T-cell (primary cell): ENCODE measurements at regions not wholly inside any gene's neighbourhood (a gene's known extent, or its start where the extent isn't known, plus 50 kb on each side); places are given as distances from the start of the nearest gene placed in this dataset.

Experiments used
- ATAC-seq, 4 experiments: fragments of 200-7000 bp in 3 of 4; fragments of 150-1000 bp in 1 of 4; cut with Tn5 transposase; replicated peaks in 1 of 4; 1 replicate in 3 of 4; 2 replicates in 1 of 4; pipeline ENCODE4 v1.10.0; 2021; ENCODE audit warnings: moderate library complexity in 3 of 4, mild to moderate bottlenecking in 2 of 4, moderate number of reproducible peaks in 1 of 4
- CTCF ChIA-PET, 2 donors: fragments of 300-600 bp; sonication (Branson Sonifier 250); formaldehyde crosslinking; loops; one replicate each; lab custom pipeline; 2022; ENCODE audit warnings: antibody characterized with exemption in 2 of 2; lab: Charles Lee
- POLR2A ChIA-PET, 2 donors: fragments of 300-600 bp; sonication (Branson Sonifier 250); formaldehyde crosslinking; loops; one replicate each; lab custom pipeline; 2022; ENCODE audit warnings: antibody characterized with exemption in 2 of 2; lab: Charles Lee
- DNase-seq, 35 experiments: peaks; one replicate each; pipeline versions ENCODE4 v3.0.0 to v3.0.0-alpha.2; 2013 to 2023
- H3K27ac ChIP-seq: one replicate; pipeline ENCODE4 v1.5.1; 2013; ENCODE audit warnings: low read length
- H3K27me3 ChIP-seq, 2 experiments: replicated peaks in 1 of 2; 1 replicate in 1 of 2; 2 replicates in 1 of 2; pipeline versions ENCODE4 v1.6.1 to v1.7.0; 2013; ENCODE audit warnings: low read length in 1 of 2, mixed read lengths in 1 of 2; ENCODE audit not compliant: control insufficient read depth in 2 of 2, insufficient read depth in 2 of 2; ENCODE audit errors: extremely low read depth in 1 of 2
- H3K36me3 ChIP-seq, 2 donors: 1 replicate in 1 of 2; 2 replicates in 1 of 2; pipeline versions ENCODE4 v1.6.1 to v1.7.0; 2013; ENCODE audit warnings: low read length in 1 of 2; ENCODE audit not compliant: control insufficient read depth in 2 of 2, insufficient read depth in 1 of 2; ENCODE audit errors: extremely low read depth in 1 of 2
- H3K4me1 ChIP-seq, 2 experiments: 1 replicate in 1 of 2; 2 replicates in 1 of 2; pipeline versions ENCODE4 v1.6.1 to v1.7.0; 2013; ENCODE audit warnings: low read length in 2 of 2, mixed read lengths in 1 of 2; ENCODE audit not compliant: insufficient read depth in 2 of 2, control insufficient read depth in 1 of 2; ENCODE audit errors: extremely low read depth in 1 of 2
- H3K4me3 ChIP-seq, 2 donors: 1 replicate in 1 of 2; 2 replicates in 1 of 2; pipeline versions ENCODE4 v1.5.1 to v1.7.0; 2013; ENCODE audit warnings: mild to moderate bottlenecking in 2 of 2, low read length in 1 of 2, moderate library complexity in 1 of 2; ENCODE audit not compliant: control insufficient read depth in 1 of 2; ENCODE audit errors: extremely low read depth in 1 of 2
- H3K9me3 ChIP-seq: 2 replicates; pipeline ENCODE4 v1.7.0; 2013
- H3K27ac Mint-ChIP-seq, 2 donors: one replicate each; pipeline ENCODE4 v1.8.0; 2020 to 2021; ENCODE audit warnings: mild to moderate bottlenecking in 2 of 2, mixed read lengths in 2 of 2
- H3K27me3 Mint-ChIP-seq, 2 donors: one replicate each; pipeline ENCODE4 v1.8.0; 2021 to 2022; ENCODE audit warnings: mixed read lengths in 2 of 2
- H3K36me3 Mint-ChIP-seq: one replicate; pipeline ENCODE4 v1.8.0; 2021; ENCODE audit warnings: mixed read lengths
- H3K4me1 Mint-ChIP-seq, 3 donors: one replicate each; pipeline ENCODE4 v1.8.0; 2020 to 2022; ENCODE audit warnings: mixed read lengths in 3 of 3, mild to moderate bottlenecking in 1 of 3
- H3K4me3 Mint-ChIP-seq, 3 donors: one replicate each; pipeline ENCODE4 v1.8.0; 2020 to 2022; ENCODE audit warnings: mild to moderate bottlenecking in 3 of 3, mixed read lengths in 3 of 3, moderate library complexity in 3 of 3
- H3K9me3 Mint-ChIP-seq, 3 donors: one replicate each; pipeline ENCODE4 v1.8.0; 2020 to 2022; ENCODE audit warnings: mixed read lengths in 3 of 3
- WGBS: methylation state at CpG from one replicate; pipeline ENCODE4 v1.1.5; 2013; ENCODE audit warnings: missing lambda C conversion rate; ENCODE audit not compliant: insufficient coverage; 5-methylcytosine and 5-hydroxymethylcytosine counted together

DNA sequence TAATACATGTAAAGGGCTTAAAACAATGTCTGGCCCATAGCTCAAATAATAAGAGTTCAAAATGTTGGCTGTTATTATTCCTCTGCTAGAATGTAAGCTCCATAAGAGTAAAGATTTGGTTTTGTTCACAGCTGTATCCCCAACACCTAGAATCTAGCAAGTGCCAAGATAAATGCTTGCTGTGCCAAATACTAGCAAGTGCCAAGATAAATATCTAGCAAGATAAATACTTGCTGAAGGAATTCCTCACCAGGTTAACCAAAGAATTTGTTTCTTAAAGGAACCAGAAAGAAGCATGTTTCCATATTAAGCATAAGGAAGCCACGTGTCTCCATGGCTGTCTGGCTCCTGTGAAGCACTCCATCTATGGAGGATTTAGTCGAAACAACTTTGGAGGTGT lies 235.2 kb upstream of the SP4 start:
- no peak overlapping the region for H3K4me3 ChIP-seq
- no peaks in the 10 kb centered on the region for H3K9me3 ChIP-seq
- peaks cover 0 to 3% (median 0%) of the 10 kb centered on the region in 3 donors for H3K9me3 Mint-ChIP-seq
- ATAC-seq = no peak
- no peaks in the 10 kb centered on the region for H3K4me1 ChIP-seq
- H3K27me3 ChIP-seq = no peaks in the 10 kb centered on the region
- no peak overlapping the region for H3K4me3 Mint-ChIP-seq
- POLR2A ChIA-PET = no interaction called here
- H3K4me1 Mint-ChIP-seq = peaks cover 0 to 5% (median 3%) of the 10 kb centered on the region in 3 donors
- H3K36me3 ChIP-seq = no peaks in the 10 kb centered on the region
- WGBS = 51% methylated on average over 2 of the region's 2 CpGs
- DNase-seq = no peak
- no peak overlapping the region for H3K27ac Mint-ChIP-seq
- CTCF ChIA-PET = no interaction called here
- H3K27ac ChIP-seq = no peak overlapping the region
- peaks cover 6 to 7% of the 10 kb centered on the region in 2 donors for H3K27me3 Mint-ChIP-seq
- H3K36me3 Mint-ChIP-seq = no peaks in the 10 kb centered on the region

DNA sequence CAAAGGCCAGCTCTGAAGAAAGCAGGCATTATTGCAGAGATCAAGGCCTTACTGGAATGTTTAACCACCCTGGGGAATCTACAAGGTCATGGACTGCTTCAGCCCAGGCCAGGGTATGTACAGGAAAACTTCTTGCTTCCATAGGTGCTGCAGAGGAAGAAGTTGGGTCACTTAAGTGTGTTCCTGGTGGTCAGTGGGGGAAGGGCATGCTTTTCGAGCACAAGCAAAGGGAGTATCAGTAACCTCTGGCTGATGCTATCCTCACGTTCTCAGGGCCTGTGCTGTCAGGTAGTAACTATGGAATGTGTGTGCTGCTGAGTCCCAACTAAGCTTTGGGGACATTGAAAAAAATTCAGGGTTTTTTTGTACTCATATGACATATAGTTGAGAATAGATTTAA lies 234.0 kb upstream of the SP4 start:
- H3K4me1 ChIP-seq = no peaks in the 10 kb centered on the region
- no peaks in the 10 kb centered on the region for H3K27me3 ChIP-seq
- Mint-ChIP-seq H3K9me3 (peaks cover 0 to 3% (median 0%) of the 10 kb centered on the region in 3 donors), H3K4me1 (peaks cover 0 to 5% (median 3%) of the 10 kb centered on the region in 3 donors), H3K4me3 (no peak overlapping the region), H3K27me3 (peaks cover 6 to 7% of the 10 kb centered on the region in 2 donors), H3K27ac (no peak overlapping the region), H3K36me3 (no peaks in the 10 kb centered on the region)
- no peak overlapping the region for H3K4me3 ChIP-seq
- DNase-seq = no peak
- CTCF ChIA-PET = no interaction called here
- H3K36me3 ChIP-seq = no peaks in the 10 kb centered on the region
- WGBS = 76% methylated on average over 2 of the region's 2 CpGs
- POLR2A ChIA-PET = no interaction called here
- H3K27ac ChIP-seq = no peak overlapping the region
- no peaks in the 10 kb centered on the region for H3K9me3 ChIP-seq
- no peak for ATAC-seq

DNA sequence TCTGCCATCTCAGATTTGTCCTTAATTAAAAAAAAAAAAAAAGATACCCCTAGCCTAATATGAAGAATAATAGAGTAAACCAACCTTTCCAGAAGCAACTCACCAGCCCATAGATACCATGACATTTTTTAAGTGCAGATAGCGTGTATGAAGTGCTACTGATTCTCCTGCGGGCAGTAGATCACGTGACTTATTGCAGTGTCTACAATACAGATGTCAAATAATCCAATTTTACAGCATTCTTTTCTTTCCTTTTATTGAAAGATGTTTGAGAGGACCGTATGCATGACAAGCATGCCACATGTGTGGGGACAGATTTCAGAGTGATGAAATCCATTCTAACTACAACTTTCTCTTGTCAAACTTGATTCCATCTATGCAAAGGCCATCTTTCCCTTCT lies 232.9 kb upstream of the SP4 start:
- Histone ChIP-seq H3K4me3 (no peak overlapping the region), H3K27me3 (no peaks in the 10 kb centered on the region), H3K27ac (no peak overlapping the region), H3K9me3 (no peaks in the 10 kb centered on the region), H3K4me1 (no peaks in the 10 kb centered on the region), H3K36me3 (no peaks in the 10 kb centered on the region)
- ChIA-PET CTCF (no interaction called here), POLR2A (no interaction called here)
- Mint-ChIP-seq H3K4me1 (peaks cover 0 to 5% (median 3%) of the 10 kb centered on the region in 3 donors), H3K4me3 (no peak overlapping the region), H3K36me3 (no peaks in the 10 kb centered on the region), H3K27ac (no peak overlapping the region), H3K9me3 (peaks cover 0 to 3% (median 0%) of the 10 kb centered on the region in 3 donors), H3K27me3 (peaks cover 2 to 4% of the 10 kb centered on the region in 2 donors)
- DNase-seq (no peak), ATAC-seq (no peak)
- WGBS = no CpG with 5 or more reads among the region's 4 CpGs

DNA sequence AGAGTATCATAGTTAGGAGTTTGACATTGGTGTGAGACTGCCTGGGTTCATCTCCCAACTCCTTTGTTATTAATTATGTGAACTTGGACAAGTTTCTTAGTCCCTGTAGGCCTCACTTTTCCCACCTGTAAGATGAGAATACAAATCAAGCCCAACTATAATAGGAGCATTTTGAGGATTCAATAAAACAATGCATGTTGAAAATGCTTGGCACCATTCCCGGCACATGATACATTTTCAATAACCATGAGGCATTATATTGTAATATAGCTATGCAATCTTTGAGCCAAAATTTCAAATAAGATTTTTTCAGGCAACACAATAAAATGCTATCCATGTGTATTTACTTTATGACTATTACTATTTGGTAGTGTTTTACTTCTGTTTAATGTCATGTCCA lies 229.0 kb upstream of the SP4 start:
- no peak overlapping the region for H3K4me3 ChIP-seq
- ATAC-seq = no peak
- H3K27ac ChIP-seq = no peak overlapping the region
- peaks cover 4 to 18% of the 10 kb centered on the region in 2 donors for H3K27me3 Mint-ChIP-seq
- H3K36me3 ChIP-seq = no peaks in the 10 kb centered on the region
- no peak overlapping the region for H3K4me3 Mint-ChIP-seq
- no peaks in the 10 kb centered on the region for H3K4me1 ChIP-seq
- no CpG with 5 or more reads among the region's 1 CpG for WGBS
- ChIA-PET CTCF (interaction anchor here in 1 of 2 donors (1.0 kb wide), 1 partner anchor 8 kb away, joined by 3 read pairs; no protein-coding TSS in a partner anchor), POLR2A (no interaction called here)
- H3K9me3 ChIP-seq = no peaks in the 10 kb centered on the region
- DNase-seq = no peak
- no peak overlapping the region for H3K27ac Mint-ChIP-seq
- no peaks in the 10 kb centered on the region for H3K36me3 Mint-ChIP-seq
- H3K9me3 Mint-ChIP-seq = peaks cover 0 to 3% (median 0%) of the 10 kb centered on the region in 3 donors
- H3K4me1 Mint-ChIP-seq = peaks cover 0 to 5% (median 3%) of the 10 kb centered on the region in 3 donors
- peaks cover 0 to under 1% of the 10 kb centered on the region in 2 experiments for H3K27me3 ChIP-seq

DNA sequence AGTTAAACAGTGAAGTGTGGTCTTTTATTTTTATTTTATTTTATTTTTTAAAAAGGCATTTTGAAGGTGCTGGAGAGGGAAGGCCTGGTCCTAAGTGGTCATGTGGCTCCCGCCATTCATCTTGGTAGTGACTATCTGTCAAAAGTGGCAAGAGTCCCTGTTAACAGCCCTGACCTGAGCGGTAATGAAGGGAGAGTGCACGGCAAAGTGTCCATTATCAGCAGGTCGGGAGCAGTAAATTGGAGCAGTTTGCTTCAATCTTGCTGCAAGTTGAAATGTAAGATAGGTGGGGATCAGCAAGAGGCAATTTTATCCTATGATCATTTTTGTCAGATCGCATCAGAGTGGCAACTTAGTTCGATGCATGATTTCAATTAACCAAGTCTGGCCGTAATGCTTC lies 227.4 kb upstream of the SP4 start:
- H3K27ac ChIP-seq = no peak overlapping the region
- H3K36me3 Mint-ChIP-seq = no peaks in the 10 kb centered on the region
- no peak for DNase-seq
- H3K4me3 ChIP-seq = no peak overlapping the region
- no peak for ATAC-seq
- no peak overlapping the region for H3K4me3 Mint-ChIP-seq
- H3K9me3 Mint-ChIP-seq = peaks cover 0 to 3% (median 0%) of the 10 kb centered on the region in 3 donors
- POLR2A ChIA-PET = interaction anchor here in 1 of 2 donors (0.5 kb wide), 1 partner anchor 767 kb away, joined by 3 read pairs; no protein-coding TSS in a partner anchor
- H3K27ac Mint-ChIP-seq = no peak overlapping the region
- CTCF ChIA-PET = no interaction called here
- H3K4me1 ChIP-seq = no peaks in the 10 kb centered on the region
- H3K9me3 ChIP-seq = no peaks in the 10 kb centered on the region
- H3K36me3 ChIP-seq = no peaks in the 10 kb centered on the region
- peaks cover 0 to 5% (median 3%) of the 10 kb centered on the region in 3 donors for H3K4me1 Mint-ChIP-seq
- H3K27me3 ChIP-seq = peaks cover 0 to 3% of the 10 kb centered on the region in 2 experiments
- WGBS = 82% methylated on average over 3 of the region's 7 CpGs
- peaks cover 6 to 18% of the 10 kb centered on the region in 2 donors for H3K27me3 Mint-ChIP-seq

DNA sequence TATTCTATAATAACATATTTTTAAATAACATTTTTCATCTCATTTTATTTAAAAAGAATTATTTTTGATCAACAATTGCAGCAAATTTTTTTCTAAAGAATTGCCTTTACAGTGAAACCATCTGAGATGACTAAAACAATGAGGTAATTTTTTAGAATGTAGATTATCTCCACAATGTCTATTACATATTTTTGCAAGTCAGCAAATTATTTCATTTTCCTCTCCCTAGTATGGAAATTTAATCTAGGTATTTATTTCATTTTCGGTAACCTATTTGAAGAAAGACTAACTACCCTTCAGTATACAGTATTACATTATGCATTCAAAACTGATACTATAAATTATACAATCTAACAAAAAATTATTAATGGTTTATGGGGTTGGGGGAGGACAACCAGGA lies 213.2 kb upstream of the SP4 start:
- CTCF ChIA-PET = no interaction called here
- no CpG with 5 or more reads among the region's 1 CpG for WGBS
- ATAC-seq = no peak

DNA sequence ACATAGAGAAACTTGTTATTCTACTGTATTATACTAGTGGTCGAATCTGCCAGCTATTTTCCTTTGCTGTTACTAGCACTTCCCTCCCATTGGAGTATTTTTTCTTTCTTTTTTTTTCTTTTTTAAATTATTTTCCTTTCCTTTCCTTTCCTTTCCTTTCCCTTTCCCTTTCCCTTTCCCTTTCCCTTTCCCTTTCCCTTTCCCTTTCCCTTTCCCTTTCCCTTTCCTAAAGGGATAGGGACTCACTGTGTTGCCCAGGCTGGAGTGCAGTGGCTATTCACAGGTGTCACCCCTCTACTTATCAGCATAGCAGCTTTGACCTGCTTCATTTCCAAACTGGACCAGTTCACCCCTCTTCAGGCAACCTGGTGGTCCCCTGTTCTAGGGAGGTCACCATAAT lies 212.6 kb upstream of the SP4 start:
- Histone ChIP-seq H3K36me3 (no peaks in the 10 kb centered on the region), H3K9me3 (no peaks in the 10 kb centered on the region), H3K4me3 (no peak overlapping the region), H3K27ac (no peak overlapping the region), H3K27me3 (peaks cover 0 to 6% of the 10 kb centered on the region in 2 experiments), H3K4me1 (no peaks in the 10 kb centered on the region)
- no CpG with 5 or more reads among the region's 1 CpG for WGBS
- Mint-ChIP-seq H3K27ac (no peak overlapping the region), H3K4me1 (no peaks in the 10 kb centered on the region), H3K27me3 (peaks cover 5 to 15% of the 10 kb centered on the region in 2 donors), H3K9me3 (no peaks in the 10 kb centered on the region), H3K4me3 (no peak overlapping the region), H3K36me3 (no peaks in the 10 kb centered on the region)
- ChIA-PET POLR2A (no interaction called here), CTCF (no interaction called here)
- ATAC-seq = no peak
- no peak for DNase-seq

More for the DNA sequence above, 213.2 kb upstream of the SP4 start:
- no peak overlapping the region for H3K4me3 Mint-ChIP-seq
- H3K36me3 Mint-ChIP-seq = no peaks in the 10 kb centered on the region
- DNase-seq = no peak
- POLR2A ChIA-PET = no interaction called here
- H3K27ac Mint-ChIP-seq = no peak overlapping the region
- no peaks in the 10 kb centered on the region for H3K4me1 ChIP-seq
- H3K27me3 ChIP-seq = peaks cover 0 to 6% of the 10 kb centered on the region in 2 experiments
- no peaks in the 10 kb centered on the region for H3K36me3 ChIP-seq
- no peaks in the 10 kb centered on the region for H3K4me1 Mint-ChIP-seq
- no peak overlapping the region for H3K27ac ChIP-seq
- no peaks in the 10 kb centered on the region for H3K9me3 ChIP-seq
- no peak overlapping the region for H3K4me3 ChIP-seq
- peaks cover 10 to 21% of the 10 kb centered on the region in 2 donors for H3K27me3 Mint-ChIP-seq
- no peaks in the 10 kb centered on the region for H3K9me3 Mint-ChIP-seq
